Transverse colon (tissue), 3 donors: ENCODE measurements at regions not wholly inside any gene's neighbourhood (a gene's known extent, or its start where the extent isn't known, plus 50 kb on each side); places are given as distances from the start of the nearest gene placed in this dataset.

Experiments used
- EP300 ChIP-seq: sonication (generic); formaldehyde crosslinking; IDR thresholded peaks from one replicate; pipeline ENCODE4 v1.6.1; 2017; ENCODE audit warnings: antibody characterized with exemption, low read depth
- POLR2A ChIP-seq: fragments of 450-650 bp; IDR thresholded peaks from one replicate; pipeline ENCODE4 v1.6.1; 2016; ENCODE audit warnings: antibody characterized with exemption, mild to moderate bottlenecking, moderate library complexity
- TF ChIP-seq, protein P1 (sequence below), 5 experiments: fragments of 200-600 bp in 3 of 5; fragments of 450-650 bp in 2 of 5; sonication (generic) in 3 of 5; IDR thresholded peaks; 1 replicate in 2 of 5; 2 replicates in 3 of 5; pipeline ENCODE4 v1.5.1; 2016 to 2017; ENCODE audit warnings: antibody characterized with exemption in 5 of 5, inconsistent platforms in 3 of 5, mild to moderate bottlenecking in 2 of 5, moderate library complexity in 1 of 5

DNA sequence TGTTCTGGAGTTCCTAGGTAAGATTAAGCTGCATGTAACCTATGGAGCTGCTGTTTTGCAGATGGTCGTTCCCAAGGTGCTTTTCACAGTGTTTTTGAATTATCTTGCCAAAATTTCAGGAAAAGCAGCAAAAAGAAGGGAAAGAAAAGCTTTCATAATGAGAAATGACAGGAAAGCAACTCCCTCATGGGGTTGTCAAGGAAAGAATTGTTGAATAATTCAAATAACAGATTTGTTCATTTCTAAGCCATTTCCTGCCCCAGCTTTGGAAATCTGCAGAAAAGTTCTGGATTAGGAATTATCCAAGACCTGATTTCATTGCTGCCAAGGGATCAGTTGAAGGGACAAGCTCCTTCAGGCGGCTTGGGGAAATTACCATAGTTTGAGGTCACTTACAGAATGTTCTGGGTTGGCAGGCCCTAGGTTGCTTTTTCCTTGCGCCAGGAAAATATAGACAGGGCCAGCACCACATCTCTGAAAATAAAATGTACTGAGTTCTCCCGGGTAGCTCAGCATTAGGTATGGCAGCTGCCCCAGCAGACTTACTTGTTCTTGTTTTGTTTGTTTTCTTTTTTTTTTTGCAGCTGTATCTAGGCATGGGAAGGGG, 354.7 kb downstream of the STIM2 start:
- TF ChIP-seq POLR2A (no peak), EP300 (no peak)
- TF ChIP-seq, protein P1, sequence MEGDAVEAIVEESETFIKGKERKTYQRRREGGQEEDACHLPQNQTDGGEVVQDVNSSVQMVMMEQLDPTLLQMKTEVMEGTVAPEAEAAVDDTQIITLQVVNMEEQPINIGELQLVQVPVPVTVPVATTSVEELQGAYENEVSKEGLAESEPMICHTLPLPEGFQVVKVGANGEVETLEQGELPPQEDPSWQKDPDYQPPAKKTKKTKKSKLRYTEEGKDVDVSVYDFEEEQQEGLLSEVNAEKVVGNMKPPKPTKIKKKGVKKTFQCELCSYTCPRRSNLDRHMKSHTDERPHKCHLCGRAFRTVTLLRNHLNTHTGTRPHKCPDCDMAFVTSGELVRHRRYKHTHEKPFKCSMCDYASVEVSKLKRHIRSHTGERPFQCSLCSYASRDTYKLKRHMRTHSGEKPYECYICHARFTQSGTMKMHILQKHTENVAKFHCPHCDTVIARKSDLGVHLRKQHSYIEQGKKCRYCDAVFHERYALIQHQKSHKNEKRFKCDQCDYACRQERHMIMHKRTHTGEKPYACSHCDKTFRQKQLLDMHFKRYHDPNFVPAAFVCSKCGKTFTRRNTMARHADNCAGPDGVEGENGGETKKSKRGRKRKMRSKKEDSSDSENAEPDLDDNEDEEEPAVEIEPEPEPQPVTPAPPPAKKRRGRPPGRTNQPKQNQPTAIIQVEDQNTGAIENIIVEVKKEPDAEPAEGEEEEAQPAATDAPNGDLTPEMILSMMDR (IDR thresholded peaks at IDR 0.05): no peak
